Inferior parietal cortex (tissue), 1 donor: ENCODE measurements at regions not wholly inside any gene's neighbourhood (a gene's known extent, or its start where the extent isn't known, plus 50 kb on each side); places are given as distances from the start of the nearest gene placed in this dataset.

ENCODE experiments used
- DNase-seq: peaks from one replicate; pipeline ENCODE4 v3.0.0-alpha.2; 2016; ENCODE audit errors: extremely low spot score

DNA sequence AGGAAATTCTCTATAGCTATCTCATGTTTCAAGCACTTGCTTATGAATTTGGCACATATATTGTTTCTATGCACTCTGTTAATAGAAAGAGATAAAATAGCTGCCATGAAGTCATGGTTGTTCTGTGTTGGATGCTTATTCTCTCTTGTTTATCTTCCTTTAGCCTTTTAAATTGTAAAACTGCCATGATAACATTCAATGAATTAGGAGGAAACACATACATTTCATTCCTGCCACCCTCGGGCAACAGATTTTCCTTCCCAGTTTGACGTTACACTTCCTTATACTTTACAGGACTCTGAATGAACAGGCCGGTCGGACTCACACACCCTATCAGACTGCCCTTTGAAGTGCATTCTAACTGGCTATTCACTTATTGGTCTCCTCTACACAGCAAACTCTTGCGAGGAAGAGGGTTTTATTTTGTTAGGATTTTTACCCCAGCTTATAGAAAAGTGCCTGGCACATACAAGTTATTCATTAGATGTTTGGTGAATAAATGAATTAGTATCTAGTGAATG, 65.7 kb upstream of the FERD3L start:
- DNase-seq, result no peak

DNA sequence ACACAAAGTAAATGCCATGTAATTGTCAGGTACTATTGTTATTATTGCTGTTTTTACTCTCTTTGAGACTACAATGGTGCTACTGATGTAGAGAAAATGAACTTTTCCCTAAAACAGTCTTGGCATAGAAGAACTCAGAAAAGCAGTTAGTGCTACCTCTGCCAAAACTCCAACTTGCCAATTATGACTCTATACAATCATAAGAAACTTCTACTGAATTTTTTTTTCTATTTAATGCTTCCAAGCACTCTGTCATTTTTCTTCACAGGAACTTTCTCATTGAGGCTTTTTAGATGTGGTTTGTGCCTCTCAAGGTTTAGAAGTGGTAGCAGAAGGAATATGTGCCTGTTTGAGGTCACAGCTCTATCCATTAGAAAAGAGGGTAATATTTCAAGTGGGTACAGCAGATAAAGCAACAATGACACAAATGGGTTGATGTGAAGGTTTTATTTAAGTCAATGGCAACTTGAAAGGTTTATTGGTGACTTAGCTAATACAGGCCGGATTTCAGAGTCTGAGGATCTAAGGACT, 64.0 kb upstream of the FERD3L start:
- DNase-seq, result no peak

DNA sequence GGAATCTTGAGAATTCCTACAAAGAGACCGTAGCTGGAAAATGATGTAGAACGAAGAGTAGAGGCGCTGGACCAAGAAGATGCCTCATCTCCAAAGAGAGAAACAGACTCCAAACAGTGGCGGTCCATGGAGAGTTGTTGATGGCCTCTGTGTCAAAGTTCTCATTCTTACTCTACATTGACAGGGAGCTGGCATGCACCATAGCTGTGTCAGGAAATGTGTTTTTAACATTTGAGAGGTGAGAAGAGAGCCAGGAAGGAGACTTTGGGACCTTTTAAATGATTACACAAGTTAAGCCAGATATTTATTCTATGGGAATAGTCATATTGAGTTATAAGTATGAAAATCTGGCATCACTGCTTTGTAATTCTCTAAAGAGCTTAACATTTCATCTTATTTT, 61.5 kb upstream of the FERD3L start:
- DNase-seq, result no peak

DNA sequence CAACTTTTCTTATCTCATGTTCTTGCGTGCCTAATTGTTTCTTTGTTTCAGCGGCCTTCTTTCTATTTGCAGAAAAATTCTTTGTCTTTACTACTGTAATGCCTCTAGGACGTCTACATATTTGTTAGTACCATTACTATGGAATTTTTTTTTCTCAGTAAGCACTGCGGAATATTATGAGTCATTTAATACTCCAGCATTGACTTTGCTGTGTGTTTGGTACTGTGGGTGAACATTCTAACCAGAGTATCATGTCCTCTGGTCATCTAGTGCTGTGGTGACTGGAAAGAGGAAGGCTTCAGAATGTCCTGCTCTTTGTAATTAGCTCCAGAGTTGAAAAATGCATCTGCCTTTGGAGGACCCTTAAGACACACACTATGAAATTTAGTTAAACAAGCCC, 58.5 kb upstream of the FERD3L start:
- DNase-seq, result no peak

DNA sequence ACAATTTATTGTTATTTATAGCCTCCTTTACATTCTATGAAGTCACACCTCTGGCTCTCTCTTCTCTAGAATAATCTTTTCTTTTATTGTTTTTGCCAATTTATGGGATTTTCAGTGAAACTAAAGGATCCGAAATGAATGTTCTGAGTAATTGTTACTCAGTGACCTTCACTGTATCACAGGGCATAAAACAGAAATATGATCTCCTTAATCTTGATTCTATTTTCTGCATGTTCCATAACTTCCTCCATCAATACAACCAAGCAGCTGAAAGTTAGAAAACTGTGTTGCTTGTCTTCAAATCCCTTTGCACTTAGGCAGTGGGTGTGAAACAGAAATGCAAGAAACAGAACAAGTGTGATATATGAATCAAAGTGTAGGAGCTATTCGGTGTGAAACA, 57.4 kb upstream of the FERD3L start:
- no peak for DNase-seq
